ENCODE measurements at regions not wholly inside any gene's neighbourhood (a gene's known extent, or its start where the extent isn't known, plus 50 kb on each side); places are given as distances from the start of the nearest gene placed in this dataset.
"Not testable (repeated sequence)": the region's sequence is repeated elsewhere in the genome, so short reads cannot be mapped to it uniquely, and the experiment has no call there.

DNA sequence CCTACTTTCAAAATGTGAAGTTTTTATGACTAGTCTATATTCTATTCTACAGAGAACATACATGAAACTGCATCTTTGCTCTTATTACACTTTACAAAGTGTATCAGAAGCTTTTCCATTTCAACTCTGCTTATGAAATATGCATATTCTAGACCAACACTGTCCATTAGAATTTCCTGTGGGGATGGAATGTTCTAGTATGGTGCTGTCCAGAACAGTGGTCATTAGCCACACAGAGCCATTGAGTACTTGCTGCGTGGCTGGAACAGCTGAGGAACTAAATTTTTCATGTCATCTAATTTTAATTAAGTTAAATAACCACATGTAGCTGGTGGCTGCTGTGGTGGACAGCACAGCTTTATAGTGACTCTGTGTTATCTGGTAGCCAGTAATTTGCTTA lies 105.9 kb upstream of the PDE10A start:
- TF ChIP-seq, protein P1, sequence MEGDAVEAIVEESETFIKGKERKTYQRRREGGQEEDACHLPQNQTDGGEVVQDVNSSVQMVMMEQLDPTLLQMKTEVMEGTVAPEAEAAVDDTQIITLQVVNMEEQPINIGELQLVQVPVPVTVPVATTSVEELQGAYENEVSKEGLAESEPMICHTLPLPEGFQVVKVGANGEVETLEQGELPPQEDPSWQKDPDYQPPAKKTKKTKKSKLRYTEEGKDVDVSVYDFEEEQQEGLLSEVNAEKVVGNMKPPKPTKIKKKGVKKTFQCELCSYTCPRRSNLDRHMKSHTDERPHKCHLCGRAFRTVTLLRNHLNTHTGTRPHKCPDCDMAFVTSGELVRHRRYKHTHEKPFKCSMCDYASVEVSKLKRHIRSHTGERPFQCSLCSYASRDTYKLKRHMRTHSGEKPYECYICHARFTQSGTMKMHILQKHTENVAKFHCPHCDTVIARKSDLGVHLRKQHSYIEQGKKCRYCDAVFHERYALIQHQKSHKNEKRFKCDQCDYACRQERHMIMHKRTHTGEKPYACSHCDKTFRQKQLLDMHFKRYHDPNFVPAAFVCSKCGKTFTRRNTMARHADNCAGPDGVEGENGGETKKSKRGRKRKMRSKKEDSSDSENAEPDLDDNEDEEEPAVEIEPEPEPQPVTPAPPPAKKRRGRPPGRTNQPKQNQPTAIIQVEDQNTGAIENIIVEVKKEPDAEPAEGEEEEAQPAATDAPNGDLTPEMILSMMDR (conservative IDR thresholded peaks at IDR 0.05; ENCODE audit: low read length): no peak
- no peak for TF ChIP-seq EZH2phosphoT487 (IDR thresholded peaks at IDR 0.05; ENCODE audit: borderline replicate concordance)

DNA sequence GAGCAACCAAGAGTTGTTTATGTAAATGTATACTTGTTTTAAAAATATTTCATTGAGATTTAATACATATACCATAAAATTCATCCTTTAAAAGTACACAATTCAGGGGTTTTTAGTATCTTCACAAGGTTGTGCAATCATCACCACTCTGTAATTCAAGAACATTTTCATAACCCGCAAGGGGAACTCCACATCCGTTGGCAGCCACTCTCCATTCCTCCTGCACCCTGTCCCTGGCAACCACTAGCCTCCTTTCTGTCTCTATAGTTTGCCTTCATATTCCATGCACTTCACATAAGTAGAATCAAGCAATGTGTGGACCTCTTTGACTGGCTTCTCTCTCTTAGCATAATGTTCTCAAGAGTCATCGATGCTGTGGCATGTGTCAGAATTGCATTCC lies 104.2 kb upstream of the PDE10A start:
- H3K9me3 ChIP-seq (ENCODE audit: insufficient read depth, low read depth, low read length): no peaks in the 10 kb centered on the region
- no peak overlapping the region for H2AFZ ChIP-seq (ENCODE audit: low read length)
- H3K4me1 ChIP-seq (ENCODE audit: insufficient read depth, low read length, poor library complexity, severe bottlenecking): no peaks in the 10 kb centered on the region
- no peaks in the 10 kb centered on the region for H3K79me2 ChIP-seq (ENCODE audit: insufficient read depth, low read length)
- no peaks in the 10 kb centered on the region for H4K20me1 ChIP-seq (ENCODE audit: insufficient read depth, low read length, poor library complexity, severe bottlenecking)
- H3K27me3 ChIP-seq (ENCODE audit: insufficient read depth, low read length, poor library complexity, severe bottlenecking): no peaks in the 10 kb centered on the region
- H3K36me3 ChIP-seq (ENCODE audit: insufficient read depth, low read length): no peaks in the 10 kb centered on the region
- no peak overlapping the region for H3K4me3 ChIP-seq (ENCODE audit: low read length, poor library complexity, severe bottlenecking)
- no peak overlapping the region for H3K9ac ChIP-seq (ENCODE audit: low read depth, low read length, poor library complexity, severe bottlenecking)
- H3K4me2 ChIP-seq (ENCODE audit: low read depth, low read length, poor library complexity, severe bottlenecking): no peak overlapping the region
- TF ChIP-seq, protein P1 (conservative IDR thresholded peaks at IDR 0.05; ENCODE audit: low read length): no peak
- TF ChIP-seq EZH2phosphoT487 (IDR thresholded peaks at IDR 0.05; ENCODE audit: borderline replicate concordance): no peak
- H3K9me2 ChIP-seq (replicated peaks; ENCODE audit: low read depth, low read length): no peaks in the 10 kb centered on the region
- no peaks in the 10 kb centered on the region for H3F3A ChIP-seq (ENCODE audit: low read depth)

More for the DNA sequence above, 105.9 kb upstream of the PDE10A start:
- H3K9me2 ChIP-seq (replicated peaks; ENCODE audit: low read depth, low read length): no peaks in the 10 kb centered on the region
- H3K36me3 ChIP-seq (ENCODE audit: insufficient read depth, low read length): no peaks in the 10 kb centered on the region
- H2AFZ ChIP-seq (ENCODE audit: low read length): no peak overlapping the region
- no peaks in the 10 kb centered on the region for H3K9me3 ChIP-seq (ENCODE audit: insufficient read depth, low read depth, low read length)
- H3K79me2 ChIP-seq (ENCODE audit: insufficient read depth, low read length): no peaks in the 10 kb centered on the region
- no peaks in the 10 kb centered on the region for H3K27me3 ChIP-seq (ENCODE audit: insufficient read depth, low read length, poor library complexity, severe bottlenecking)
- H4K20me1 ChIP-seq (ENCODE audit: insufficient read depth, low read length, poor library complexity, severe bottlenecking): no peaks in the 10 kb centered on the region
- no peaks in the 10 kb centered on the region for H3K4me1 ChIP-seq (ENCODE audit: insufficient read depth, low read length, poor library complexity, severe bottlenecking)
- H3K9ac ChIP-seq (ENCODE audit: low read depth, low read length, poor library complexity, severe bottlenecking): no peak overlapping the region
- H3K4me2 ChIP-seq (ENCODE audit: low read depth, low read length, poor library complexity, severe bottlenecking): no peak overlapping the region
- no peak overlapping the region for H3K4me3 ChIP-seq (ENCODE audit: low read length, poor library complexity, severe bottlenecking)
- H3F3A ChIP-seq (ENCODE audit: low read depth): no peaks in the 10 kb centered on the region

DNA sequence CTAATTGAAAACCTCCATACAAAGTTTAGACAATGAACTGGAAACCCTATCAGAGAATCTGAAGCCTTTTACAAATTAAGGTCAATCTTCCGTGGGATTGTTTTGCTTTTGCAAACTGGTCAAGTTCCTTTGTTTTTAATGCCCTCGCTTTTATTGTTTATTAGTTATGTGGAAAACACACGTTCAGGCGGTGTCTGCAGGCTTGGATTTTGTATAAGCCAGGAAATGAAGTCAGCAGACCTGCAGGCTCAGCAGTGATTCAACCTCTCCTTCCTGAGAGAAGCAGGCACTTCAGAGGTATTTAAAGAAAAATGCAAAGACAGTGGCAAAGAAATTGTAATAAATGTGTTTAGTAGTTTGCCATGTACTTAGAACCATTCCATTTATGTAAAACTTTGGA lies 103.4 kb upstream of the PDE10A start:
- H2AFZ ChIP-seq (ENCODE audit: low read length): no peak overlapping the region

DNA sequence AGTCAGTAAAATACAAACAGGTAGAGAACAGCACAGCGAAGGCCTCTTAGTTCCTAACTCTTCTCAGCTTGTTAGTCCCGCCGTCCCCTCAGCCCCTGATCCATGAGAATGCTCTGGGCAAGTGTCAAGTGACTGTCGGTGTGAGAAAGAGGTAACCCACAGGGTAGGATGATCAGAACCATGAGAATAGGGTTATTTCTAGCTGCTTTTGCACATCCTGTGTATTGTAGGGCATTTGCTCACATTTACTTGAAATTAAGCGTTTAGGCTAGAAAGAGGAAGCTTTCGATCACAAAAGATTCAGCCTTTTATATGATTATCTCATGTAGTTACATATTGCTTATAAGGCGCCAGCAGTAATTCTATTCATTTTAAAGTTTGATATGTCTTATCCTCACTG lies 103.0 kb upstream of the PDE10A start:
- Histone ChIP-seq H3K9me3 (ENCODE audit: insufficient read depth, low read depth, low read length) (no peaks in the 10 kb centered on the region), H3K4me1 (ENCODE audit: insufficient read depth, low read length, poor library complexity, severe bottlenecking) (no peaks in the 10 kb centered on the region), H3K4me3 (ENCODE audit: low read length, poor library complexity, severe bottlenecking) (no peak overlapping the region), H3K9ac (ENCODE audit: low read depth, low read length, poor library complexity, severe bottlenecking) (no peak overlapping the region), H4K20me1 (ENCODE audit: insufficient read depth, low read length, poor library complexity, severe bottlenecking) (no peaks in the 10 kb centered on the region), H3K4me2 (ENCODE audit: low read depth, low read length, poor library complexity, severe bottlenecking) (no peak overlapping the region), H3K79me2 (ENCODE audit: insufficient read depth, low read length) (no peaks in the 10 kb centered on the region), H3K36me3 (ENCODE audit: insufficient read depth, low read length) (no peaks in the 10 kb centered on the region), H3F3A (ENCODE audit: low read depth) (no peaks in the 10 kb centered on the region), H2AFZ (ENCODE audit: low read length) (no peak overlapping the region), H3K9me2 (replicated peaks; ENCODE audit: low read depth, low read length) (no peaks in the 10 kb centered on the region), H3K27me3 (ENCODE audit: insufficient read depth, low read length, poor library complexity, severe bottlenecking) (no peaks in the 10 kb centered on the region)
- TF ChIP-seq EZH2phosphoT487 (IDR thresholded peaks at IDR 0.05; ENCODE audit: borderline replicate concordance): no peak
- TF ChIP-seq, protein P1 (conservative IDR thresholded peaks at IDR 0.05; ENCODE audit: low read length): no peak

More for the DNA sequence above, 103.4 kb upstream of the PDE10A start:
- no peaks in the 10 kb centered on the region for H3F3A ChIP-seq (ENCODE audit: low read depth)
- no peak for TF ChIP-seq EZH2phosphoT487 (IDR thresholded peaks at IDR 0.05; ENCODE audit: borderline replicate concordance)
- H3K9ac ChIP-seq (ENCODE audit: low read depth, low read length, poor library complexity, severe bottlenecking): no peak overlapping the region
- H3K4me2 ChIP-seq (ENCODE audit: low read depth, low read length, poor library complexity, severe bottlenecking): no peak overlapping the region
- no peaks in the 10 kb centered on the region for H3K36me3 ChIP-seq (ENCODE audit: insufficient read depth, low read length)
- H3K9me2 ChIP-seq (replicated peaks; ENCODE audit: low read depth, low read length): no peaks in the 10 kb centered on the region
- no peaks in the 10 kb centered on the region for H3K9me3 ChIP-seq (ENCODE audit: insufficient read depth, low read depth, low read length)
- no peaks in the 10 kb centered on the region for H3K27me3 ChIP-seq (ENCODE audit: insufficient read depth, low read length, poor library complexity, severe bottlenecking)
- H3K4me1 ChIP-seq (ENCODE audit: insufficient read depth, low read length, poor library complexity, severe bottlenecking): no peaks in the 10 kb centered on the region
- no peak overlapping the region for H3K4me3 ChIP-seq (ENCODE audit: low read length, poor library complexity, severe bottlenecking)
- H4K20me1 ChIP-seq (ENCODE audit: insufficient read depth, low read length, poor library complexity, severe bottlenecking): no peaks in the 10 kb centered on the region
- no peaks in the 10 kb centered on the region for H3K79me2 ChIP-seq (ENCODE audit: insufficient read depth, low read length)

DNA sequence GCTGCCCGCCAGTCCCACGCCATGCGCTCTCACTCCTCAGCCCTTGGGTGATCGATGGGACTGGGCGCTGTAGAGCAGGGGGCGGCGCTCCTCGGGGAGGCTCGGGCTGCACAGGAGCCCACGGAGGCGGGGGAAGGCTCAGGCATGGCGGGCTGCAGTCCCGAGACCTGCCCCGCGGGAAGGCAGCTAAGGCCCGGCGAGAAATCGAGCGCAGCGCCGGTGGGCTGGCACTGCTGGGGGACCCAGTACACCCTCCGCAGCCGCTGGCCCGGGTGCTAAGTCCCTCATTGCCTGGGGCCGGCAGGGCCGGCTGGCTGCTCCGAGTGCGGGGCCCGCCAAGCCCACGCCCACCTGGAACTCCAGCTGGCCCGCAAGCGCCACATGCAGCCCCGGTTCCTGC lies 102.2 kb upstream of the PDE10A start:
- H3K27me3 ChIP-seq (ENCODE audit: insufficient read depth, low read length, poor library complexity, severe bottlenecking); H3K4me3 ChIP-seq (ENCODE audit: low read length, poor library complexity, severe bottlenecking); H3F3A ChIP-seq (ENCODE audit: low read depth): not testable (repeated sequence)

More for the DNA sequence above, 102.2 kb upstream of the PDE10A start:
- not testable (repeated sequence) for H3K9me2 ChIP-seq (replicated peaks; ENCODE audit: low read depth, low read length); H4K20me1 ChIP-seq (ENCODE audit: insufficient read depth, low read length, poor library complexity, severe bottlenecking); H3K79me2 ChIP-seq (ENCODE audit: insufficient read depth, low read length); H3K4me1 ChIP-seq (ENCODE audit: insufficient read depth, low read length, poor library complexity, severe bottlenecking); H2AFZ ChIP-seq (ENCODE audit: low read length); H3K36me3 ChIP-seq (ENCODE audit: insufficient read depth, low read length); H3K4me2 ChIP-seq (ENCODE audit: low read depth, low read length, poor library complexity, severe bottlenecking); H3K9me3 ChIP-seq (ENCODE audit: insufficient read depth, low read depth, low read length); H3K9ac ChIP-seq (ENCODE audit: low read depth, low read length, poor library complexity, severe bottlenecking)
